Heart right ventricle (tissue), 16 donors: ENCODE measurements at regions not wholly inside any gene's neighbourhood (a gene's known extent, or its start where the extent isn't known, plus 50 kb on each side); places are given as distances from the start of the nearest gene placed in this dataset.

Source experiments
- ATAC-seq, 8 donors: fragments of 200-7000 bp; cut with Tn5 transposase; one replicate each; pipeline ENCODE4 v1.9.1; 2020; ENCODE audit warnings: mild to moderate bottlenecking in 8 of 8, moderate library complexity in 8 of 8, moderate number of reproducible peaks in 1 of 8
- DNase-seq, 2 donors: peaks; one replicate each; pipeline ENCODE4 v3.0.0-alpha.2; 2020
- H3K27ac ChIP-seq, 10 donors: fragments of 200-600 bp; sonication (generic) in 2 of 10; one replicate each; pipeline versions ENCODE4 v1.5.0 to v1.8.0; 2020 to 2022; ENCODE audit warnings: mild to moderate bottlenecking in 3 of 10
- H3K27me3 ChIP-seq, 7 donors: fragments of 200-600 bp; one replicate each; pipeline ENCODE4 v1.8.0; 2021 to 2022; ENCODE audit warnings: mild to moderate bottlenecking in 2 of 7
- H3K36me3 ChIP-seq, 9 donors: fragments of 200-600 bp; sonication (generic) in 1 of 9; one replicate each; pipeline versions ENCODE4 v1.5.0 to v1.8.0; 2020 to 2022; ENCODE audit warnings: mild to moderate bottlenecking in 2 of 9
- H3K4me1 ChIP-seq, 9 donors: fragments of 200-600 bp; sonication (generic) in 1 of 9; one replicate each; pipeline versions ENCODE4 v1.5.0 to v1.8.0; 2020 to 2022; ENCODE audit warnings: mild to moderate bottlenecking in 4 of 9
- H3K4me3 ChIP-seq, 10 donors: fragments of 200-600 bp; sonication (generic) in 2 of 10; one replicate each; pipeline versions ENCODE4 v1.5.0 to v1.8.0; 2020 to 2022; ENCODE audit warnings: mild to moderate bottlenecking in 7 of 10, moderate library complexity in 2 of 10
- H3K9me3 ChIP-seq, 11 donors: fragments of 200-600 bp in 10 of 11; sonication (generic) in 2 of 11; one replicate each; pipeline versions ENCODE4 v1.5.0 to v1.8.0; 2013 to 2022; ENCODE audit warnings: mild to moderate bottlenecking in 2 of 11, control low read depth in 1 of 11, moderate library complexity in 1 of 11
- WGBS, 2 donors: extraction: QIAGEN DNeasy Blood & Tissue Kit; methylation state at CpG; one replicate each; pipeline ENCODE4 v1.1.7; 2013; ENCODE audit warnings: inconsistent platforms in 1 of 2; 5-methylcytosine and 5-hydroxymethylcytosine counted together
- intact Hi-C, 10 donors: fragments of 100-400 bp; cut with DNase I; formaldehyde crosslinking; loops; one replicate each; pipeline versions ENCODE4 v1.11.1 to v1.14.2; 2022
- TF ChIP-seq, protein P1 (sequence below), 9 donors: fragments of 200-600 bp; sonication (generic) in 2 of 9; IDR thresholded peaks; one replicate each; pipeline versions ENCODE4 v1.5.0 to v1.8.0; 2021 to 2022; ENCODE audit warnings: antibody characterized with exemption in 9 of 9, mild to moderate bottlenecking in 5 of 9, moderate library complexity in 1 of 9
- donor health status: Arrhythmogenic right ventricular cardiomyopathy.
- donor health status: ischemic (EF 13 %, LVEDD 7.1; RV severe dilation, severe dysfunction).
- donor health status: healthy with polysubstance abuse.
- donor health status: DM: no; HTN: yes; CAD: no.
- donor health status: DM: no; HTN: no; CAD: no.
- donor health status: ischemic (EF 25% LVEDD 6.9; RV normal size, moderate dysfunction).
- donor health status: ischemic (EF 25% LVEDD 5.7; RV mildly dilated, moderate dysfunction).
- donor health status: healthy.
- donor health status: DM: yes; HTN: yes; CAD: no.
- donor health status: Ischemic cardiomyopathy.
- donor health status: ischemic (EF 35%, LVEDD 5.7; RV mildly dilated, moderate dysfunction).
- donor health status: nonischemic (EF 11% LVEDD 7.7; RV severe dilation, severe dysfunction).
- donor health status: DM: yes; HTN: yes; CAD: no.
- donor health status: PGD.
- donor health status: ischemic (EF 29% LVEDD 5.4; RV normal size, mild dysfunction).
- donor health status: nonischemic (EF 23%, LVEDD 6.1; RV moderate dilation, normal function).

GRCh38 chr2:12819721-12820120 is 103.0 kb downstream of the TRIB2 start:
- Histone ChIP-seq H3K27ac (peak overlapping the region; percentile 27 to 92 (median 86)), H3K27me3 (no peaks in the 10 kb centered on the region), H3K36me3 (no peaks in the 10 kb centered on the region), H3K9me3 (no peaks in the 10 kb centered on the region), H3K4me3 (peak overlapping the region in 1 of 10 donors; percentile 11), H3K4me1 (peaks cover 17 to 76% (median 51%) of the 10 kb centered on the region in 9 donors)
- ATAC-seq: no peak
- TF ChIP-seq, protein P1, sequence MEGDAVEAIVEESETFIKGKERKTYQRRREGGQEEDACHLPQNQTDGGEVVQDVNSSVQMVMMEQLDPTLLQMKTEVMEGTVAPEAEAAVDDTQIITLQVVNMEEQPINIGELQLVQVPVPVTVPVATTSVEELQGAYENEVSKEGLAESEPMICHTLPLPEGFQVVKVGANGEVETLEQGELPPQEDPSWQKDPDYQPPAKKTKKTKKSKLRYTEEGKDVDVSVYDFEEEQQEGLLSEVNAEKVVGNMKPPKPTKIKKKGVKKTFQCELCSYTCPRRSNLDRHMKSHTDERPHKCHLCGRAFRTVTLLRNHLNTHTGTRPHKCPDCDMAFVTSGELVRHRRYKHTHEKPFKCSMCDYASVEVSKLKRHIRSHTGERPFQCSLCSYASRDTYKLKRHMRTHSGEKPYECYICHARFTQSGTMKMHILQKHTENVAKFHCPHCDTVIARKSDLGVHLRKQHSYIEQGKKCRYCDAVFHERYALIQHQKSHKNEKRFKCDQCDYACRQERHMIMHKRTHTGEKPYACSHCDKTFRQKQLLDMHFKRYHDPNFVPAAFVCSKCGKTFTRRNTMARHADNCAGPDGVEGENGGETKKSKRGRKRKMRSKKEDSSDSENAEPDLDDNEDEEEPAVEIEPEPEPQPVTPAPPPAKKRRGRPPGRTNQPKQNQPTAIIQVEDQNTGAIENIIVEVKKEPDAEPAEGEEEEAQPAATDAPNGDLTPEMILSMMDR (IDR thresholded peaks at IDR 0.05): no peak
- DNase-seq: no peak
- intact Hi-C loops: loop anchor here in 9 of 10 donors (1.0 to 10.0 kb wide), 12 partner anchors 25 to 185 kb away; partner anchors contain the start of gene TRIB2 (in 2 of the 9)
- WGBS, 2 donors: 29 to 40% methylated on average over 3 of the region's 3 CpGs

GRCh38 chr2:12821656-12822055 is 104.9 kb downstream of the TRIB2 start:
- Histone ChIP-seq H3K4me1 (peaks cover 17 to 68% (median 59%) of the 10 kb centered on the region in 9 donors), H3K27me3 (no peaks in the 10 kb centered on the region), H3K9me3 (no peaks in the 10 kb centered on the region), H3K36me3 (no peaks in the 10 kb centered on the region), H3K4me3 (no peak overlapping the region), H3K27ac (peak overlapping the region in 5 of 10 donors; percentile 7 to 96 (median 83))
- ATAC-seq (no peak), DNase-seq (no peak)
- intact Hi-C loops: loop anchor here in 6 of 10 donors (5.0 to 10.0 kb wide), 7 partner anchors 61 to 183 kb away; partner anchors contain the start of gene TRIB2 (in 1 of the 6)
- TF ChIP-seq, protein P1 (IDR thresholded peaks at IDR 0.05): no peak
- WGBS, 2 donors: 90 to 97% methylated on average over 1 of the region's 1 CpG

- no peaks in the 10 kb centered on the region for H3K9me3 ChIP-seq
- no peaks in the 10 kb centered on the region for H3K36me3 ChIP-seq
- H3K27ac ChIP-seq: peak overlapping the region; percentile 55 to 96 (median 90)
- DNase-seq (peak; percentile 35 to 78), ATAC-seq (peak; percentile 65 to 86 (median 76))
- intact Hi-C loops: loop anchor here in 6 of 10 donors (2.0 to 10.0 kb wide), 9 partner anchors 58 to 180 kb away; partner anchors contain the start of gene TRIB2 (in 1 of the 6)
- 41 to 56% methylated on average over 3 of the region's 3 CpGs for WGBS, 2 donors
- no peaks in the 10 kb centered on the region for H3K27me3 ChIP-seq
- peak overlapping the region in 1 of 10 donors; percentile 3 for H3K4me3 ChIP-seq
- TF ChIP-seq, protein P1 (IDR thresholded peaks at IDR 0.05): no peak
- peaks cover 12 to 50% (median 41%) of the 10 kb centered on the region in 9 donors for H3K4me1 ChIP-seq
Measured at GRCh38 chr2:12824351-12824777, 107.6 kb downstream of the TRIB2 start.

GRCh38 chr2:12824778-12825379 is 108.1 kb downstream of the TRIB2 start:
- ATAC-seq (peak; percentile 82 to 95 (median 90)), DNase-seq (peak; percentile 57 to 90)
- H3K27me3 ChIP-seq: no peaks in the 10 kb centered on the region
- H3K4me1 ChIP-seq: peaks cover 8 to 45% (median 36%) of the 10 kb centered on the region in 9 donors
- H3K4me3 ChIP-seq: peak overlapping the region in 1 of 10 donors; percentile 3
- no peaks in the 10 kb centered on the region for H3K9me3 ChIP-seq
- intact Hi-C loops: loop anchor here in 7 of 10 donors (2.0 to 10.0 kb wide), 10 partner anchors 57 to 180 kb away; partner anchors contain the start of gene TRIB2 (in 1 of the 7)
- H3K36me3 ChIP-seq: no peaks in the 10 kb centered on the region
- peak overlapping the region; percentile 55 to 96 (median 90) for H3K27ac ChIP-seq
- TF ChIP-seq, protein P1 (IDR thresholded peaks at IDR 0.05): no peak
- WGBS, 2 donors: 43 to 50% methylated on average over 9 of the region's 9 CpGs
